Stimulated activated CD4-positive, alpha-beta T cell treated with anti-CD3 and anti-CD28 coated beads, Interleukin-1b, Interleukin-23, amount 100 ng/mL, for 4 hours (primary cell): ENCODE measurements at regions not wholly inside any gene's neighbourhood (a gene's known extent, or its start where the extent isn't known, plus 50 kb on each side); places are given as distances from the start of the nearest gene placed in this dataset.

ENCODE experiments used
- DNase-seq, 2 donors: peaks; one replicate each; pipeline ENCODE4 v3.0.0-alpha.2; 2020; ENCODE audit warnings: low read depth in 2 of 2

- DNase-seq, result no peak
Observed at GRCh38 chr1:229110986-229111385, 159.9 kb upstream of the RAB4A start.

- no peak for DNase-seq
Observed at GRCh38 chr1:229111703-229112319, 159.1 kb upstream of the RAB4A start.

GRCh38 chr1:229112832-229113548 is 157.9 kb upstream of the RAB4A start:
- no peak for DNase-seq

- DNase-seq, result no peak
Observed at GRCh38 chr1:229114315-229114714, 156.6 kb upstream of the RAB4A start.

- no peak for DNase-seq
Observed at GRCh38 chr1:229114850-229115365, 156.0 kb upstream of the RAB4A start.

- DNase-seq, result no peak
Observed at GRCh38 chr1:229116114-229116513, 154.8 kb upstream of the RAB4A start.

GRCh38 chr1:229117664-229118300 is 153.1 kb upstream of the RAB4A start:
- DNase-seq, result no peak

GRCh38 chr1:229118477-229119061 is 152.3 kb upstream of the RAB4A start:
- DNase-seq, result no peak

GRCh38 chr1:229119161-229119560 is 151.8 kb upstream of the RAB4A start:
- DNase-seq, result no peak

- DNase-seq, result no peak
Observed at GRCh38 chr1:229119876-229120275, 151.0 kb upstream of the RAB4A start.

- DNase-seq, result no peak
Observed at GRCh38 chr1:229121845-229122436, 149.0 kb upstream of the RAB4A start.

GRCh38 chr1:229122606-229123005 is 148.3 kb upstream of the RAB4A start:
- DNase-seq, result no peak

GRCh38 chr1:229124116-229124515 is 146.8 kb upstream of the RAB4A start:
- no peak for DNase-seq

- no peak for DNase-seq
Observed at GRCh38 chr1:229124520-229125124, 146.3 kb upstream of the RAB4A start.

GRCh38 chr1:229127301-229127700 is 143.6 kb upstream of the RAB4A start:
- no peak for DNase-seq

GRCh38 chr1:229128066-229128608 is 142.8 kb upstream of the RAB4A start:
- no peak for DNase-seq

GRCh38 chr1:229129301-229130027 is 141.4 kb upstream of the RAB4A start:
- DNase-seq, result no peak

GRCh38 chr1:229130028-229130668 is 140.8 kb upstream of the RAB4A start:
- DNase-seq, result no peak

GRCh38 chr1:229131243-229132105 is 139.4 kb upstream of the RAB4A start:
- no peak for DNase-seq
